ENCODE measurements at regions not wholly inside any gene's neighbourhood (a gene's known extent, or its start where the extent isn't known, plus 50 kb on each side); places are given as distances from the start of the nearest gene placed in this dataset.
A peak's percentile ranks its signal among the peaks of the same experiment; 100 is the strongest.

- DNase-seq (ENCODE audit: low read depth) = no peak
Measured at GRCh38 chr5:176711883-176712282, 64.6 kb downstream of the TSPAN17 start.

DNA sequence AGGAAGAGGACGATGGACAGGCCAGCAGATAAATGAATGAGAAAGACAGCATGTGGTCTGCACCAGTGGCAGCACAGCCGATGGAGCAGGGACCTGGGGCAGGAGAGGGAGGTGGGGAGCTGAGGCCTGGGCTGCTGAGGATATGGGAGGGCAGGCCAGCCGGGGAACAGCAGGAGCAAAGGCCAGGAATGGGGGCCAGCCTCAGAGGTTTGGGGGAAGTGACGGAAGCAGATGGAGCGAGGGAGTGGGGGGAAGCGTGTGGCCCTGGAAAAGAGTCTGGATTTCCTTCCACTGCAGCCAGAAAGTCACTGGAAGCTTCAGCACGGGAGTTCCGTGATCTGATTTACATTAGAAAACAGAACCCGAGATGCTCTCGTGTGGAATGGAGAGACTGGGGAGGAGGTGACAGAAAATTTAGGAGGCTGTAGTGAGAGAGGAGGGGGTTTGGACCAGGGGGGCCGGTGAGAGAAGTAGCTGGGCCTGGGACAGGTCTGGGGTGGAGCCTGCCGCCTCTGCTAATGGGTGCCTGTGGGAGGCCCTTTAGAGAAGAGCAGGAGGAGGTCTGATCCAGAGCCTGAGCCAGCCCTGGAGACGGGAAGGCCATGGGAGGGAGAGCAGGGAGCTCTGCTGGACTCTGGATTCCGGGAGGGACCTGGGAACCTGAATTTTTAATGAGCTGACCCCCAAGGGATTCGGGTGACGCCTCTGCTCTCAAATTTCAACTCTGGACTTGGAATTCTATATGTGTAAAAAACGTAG lies 65.4 kb downstream of the TSPAN17 start:
- no peak for DNase-seq (ENCODE audit: low read depth)

- no peak for DNase-seq (ENCODE audit: low read depth)
Measured at GRCh38 chr5:176713409-176713808, 66.1 kb downstream of the TSPAN17 start.

- DNase-seq (ENCODE audit: low read depth) = peak; percentile 58
Measured at GRCh38 chr5:176714067-176714466, 66.8 kb downstream of the TSPAN17 start.

- DNase-seq (ENCODE audit: low read depth) = peak; percentile 85
Measured at GRCh38 chr5:176716320-176716719, 69.0 kb downstream of the TSPAN17 start.

GRCh38 chr5:176719113-176719739 lies 71.9 kb downstream of the TSPAN17 start:
- no peak for DNase-seq (ENCODE audit: low read depth)

GRCh38 chr5:176721509-176721908 lies 74.2 kb downstream of the TSPAN17 start:
- DNase-seq (ENCODE audit: low read depth) = no peak

DNA sequence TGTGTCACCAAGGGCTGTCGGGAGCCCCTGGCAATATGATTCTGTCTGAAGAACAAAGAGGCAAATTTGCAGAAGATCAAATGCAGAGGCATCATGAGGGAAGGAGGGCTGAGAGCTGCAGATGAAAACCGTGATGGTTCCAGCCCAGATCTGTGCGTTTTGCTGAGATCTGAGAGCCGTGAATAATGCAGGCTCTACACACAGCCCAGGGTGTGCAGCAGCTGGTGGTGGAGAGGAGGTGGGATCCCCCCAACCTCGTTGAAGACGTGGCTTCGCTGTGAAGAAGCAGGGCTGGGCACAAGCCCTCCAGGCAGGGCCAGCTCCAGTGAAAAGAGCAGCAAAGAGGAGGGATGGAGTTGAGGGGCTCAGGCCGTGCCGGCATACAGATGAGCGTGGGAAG lies 75.5 kb downstream of the TSPAN17 start:
- no peak for DNase-seq (ENCODE audit: low read depth)

DNA sequence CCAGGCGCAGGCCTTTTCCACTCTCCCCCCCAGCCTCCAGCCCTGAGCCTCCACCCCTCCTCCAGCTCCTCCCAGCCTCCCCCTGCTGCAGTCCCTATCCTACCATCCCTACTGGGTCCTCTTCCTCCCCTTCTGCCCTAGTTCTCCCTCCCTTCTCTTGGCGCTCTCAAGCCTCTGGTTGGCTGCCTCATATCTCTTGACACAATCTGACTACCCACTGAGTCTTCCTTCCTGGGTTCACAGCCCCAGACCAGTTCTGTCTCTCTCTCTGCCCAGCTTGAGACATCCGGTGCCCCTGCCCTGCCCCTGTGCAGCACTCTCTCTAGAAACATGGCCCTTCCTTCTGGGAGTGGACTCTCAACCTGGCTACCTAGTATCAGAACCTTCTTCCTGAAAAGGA lies 76.2 kb downstream of the TSPAN17 start:
- DNase-seq (ENCODE audit: low read depth) = no peak

DNA sequence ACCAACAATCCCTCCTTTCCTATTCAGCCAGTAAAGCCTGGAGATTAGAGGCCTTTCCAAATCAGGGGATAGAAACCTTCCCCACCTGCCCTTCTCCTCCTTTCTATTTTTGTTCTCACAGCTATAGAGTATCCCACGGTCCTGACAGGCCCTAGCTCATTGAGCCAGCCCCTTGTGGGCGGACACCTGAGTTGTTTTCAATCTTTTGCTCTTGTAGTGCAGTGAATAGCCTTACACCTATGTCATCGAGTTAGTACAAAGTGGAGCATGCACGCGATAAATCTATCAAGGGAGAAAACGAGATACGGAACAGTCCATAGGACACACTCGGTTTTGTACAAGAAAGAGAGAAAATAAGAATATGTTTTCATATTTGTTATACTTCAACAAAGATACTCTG lies 77.2 kb downstream of the TSPAN17 start:
- no peak for DNase-seq (ENCODE audit: low read depth)

DNA sequence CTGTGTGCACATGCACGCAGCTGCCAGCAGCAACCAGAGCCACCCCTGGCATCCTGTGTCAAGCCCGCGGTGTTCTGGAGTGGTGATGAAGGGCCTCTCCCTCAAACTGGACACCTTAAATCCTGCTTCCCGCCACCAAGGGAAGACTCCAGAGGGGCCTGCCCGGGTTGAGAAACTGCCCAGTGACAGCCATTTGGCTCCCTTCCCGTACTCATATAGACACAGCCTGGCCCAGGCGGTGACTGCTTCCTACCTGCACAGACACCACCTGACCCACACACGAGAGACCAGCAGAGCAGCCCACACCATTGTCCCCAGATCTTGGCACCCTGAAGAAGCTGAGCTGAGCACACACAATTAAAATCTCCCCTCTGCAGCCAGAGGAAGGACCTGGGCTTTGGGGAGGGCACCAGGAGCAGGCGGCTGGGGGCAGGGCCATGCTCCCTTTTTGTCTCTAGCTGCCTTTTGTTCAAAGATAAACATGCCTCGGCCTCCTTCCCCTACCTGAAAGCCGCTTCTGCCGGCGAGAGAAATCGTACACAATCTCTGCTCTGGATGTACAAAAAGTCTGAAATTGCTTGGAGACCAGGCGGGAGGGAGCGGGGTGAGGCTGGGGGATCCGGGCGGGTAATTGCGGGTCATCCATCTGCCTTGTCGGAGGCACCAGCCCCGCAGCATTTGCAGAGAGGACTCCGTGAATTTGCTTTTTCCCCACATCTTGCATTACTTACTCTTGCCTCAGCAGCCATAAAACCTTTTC lies 78.4 kb downstream of the TSPAN17 start:
- DNase-seq (ENCODE audit: low read depth) = no peak

- no peak for DNase-seq (ENCODE audit: low read depth)
Measured at GRCh38 chr5:176726746-176727527, 79.7 kb downstream of the TSPAN17 start.

DNA sequence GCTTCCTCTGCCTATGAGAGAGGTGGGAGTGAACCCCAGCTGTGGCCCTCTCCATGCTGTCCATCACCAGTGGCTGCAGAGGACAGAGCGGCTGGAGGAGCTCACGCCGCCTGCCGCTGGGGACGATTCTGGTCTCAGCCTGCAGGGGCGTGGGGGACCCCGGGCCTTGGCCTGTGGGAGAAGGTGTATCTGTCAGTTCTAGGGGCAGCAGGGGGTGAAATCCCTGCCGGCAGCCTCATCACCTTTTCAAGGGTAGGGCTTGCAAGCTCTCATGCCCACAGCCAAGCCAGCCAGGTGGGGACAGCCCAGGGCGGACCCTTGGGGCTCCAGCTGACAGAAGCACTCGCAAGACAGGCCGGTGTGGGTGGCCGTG lies 80.2 kb downstream of the TSPAN17 start:
- DNase-seq (ENCODE audit: low read depth) = no peak

- DNase-seq (ENCODE audit: low read depth) = no peak
Measured at GRCh38 chr5:176727983-176728675, 80.8 kb downstream of the TSPAN17 start.

- no peak for DNase-seq (ENCODE audit: low read depth)
Measured at GRCh38 chr5:176728831-176729251, 81.5 kb upstream of the UNC5A start.

DNA sequence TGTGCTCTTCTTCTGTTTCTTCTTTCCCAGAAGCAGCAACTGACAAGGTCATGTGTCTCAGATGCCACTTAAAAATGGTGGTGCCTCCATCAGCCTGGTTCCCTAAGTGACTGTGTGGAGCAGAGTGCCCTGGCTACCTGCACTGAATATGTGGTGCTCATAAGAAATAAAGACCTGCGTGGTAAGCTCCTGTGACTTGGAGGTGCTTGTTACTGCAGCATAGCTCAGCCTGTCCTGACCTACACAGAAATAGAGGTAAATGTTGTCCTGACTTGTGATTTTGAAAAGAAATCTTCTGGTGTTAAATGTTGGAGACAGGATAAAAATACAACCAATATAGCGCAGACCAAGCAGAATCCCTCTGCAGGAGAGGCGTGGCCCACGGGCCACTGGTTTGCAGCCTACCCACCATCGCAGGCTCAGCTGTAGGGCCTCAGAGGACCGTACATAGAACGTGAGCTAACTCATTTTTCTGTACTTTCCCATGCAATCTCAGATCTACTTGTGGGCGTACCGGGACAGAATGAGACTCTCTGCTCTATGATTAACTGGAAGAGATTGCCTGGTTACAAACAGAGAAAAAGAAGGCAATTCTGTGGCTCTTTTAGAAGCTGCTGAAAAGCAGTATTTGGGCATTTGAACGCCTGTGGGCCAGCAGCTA lies 79.4 kb upstream of the UNC5A start:
- DNase-seq (ENCODE audit: low read depth) = no peak

GRCh38 chr5:176731506-176732160 lies 78.7 kb upstream of the UNC5A start:
- no peak for DNase-seq (ENCODE audit: low read depth)

GRCh38 chr5:176732306-176732705 lies 78.1 kb upstream of the UNC5A start:
- DNase-seq (ENCODE audit: low read depth) = no peak

DNA sequence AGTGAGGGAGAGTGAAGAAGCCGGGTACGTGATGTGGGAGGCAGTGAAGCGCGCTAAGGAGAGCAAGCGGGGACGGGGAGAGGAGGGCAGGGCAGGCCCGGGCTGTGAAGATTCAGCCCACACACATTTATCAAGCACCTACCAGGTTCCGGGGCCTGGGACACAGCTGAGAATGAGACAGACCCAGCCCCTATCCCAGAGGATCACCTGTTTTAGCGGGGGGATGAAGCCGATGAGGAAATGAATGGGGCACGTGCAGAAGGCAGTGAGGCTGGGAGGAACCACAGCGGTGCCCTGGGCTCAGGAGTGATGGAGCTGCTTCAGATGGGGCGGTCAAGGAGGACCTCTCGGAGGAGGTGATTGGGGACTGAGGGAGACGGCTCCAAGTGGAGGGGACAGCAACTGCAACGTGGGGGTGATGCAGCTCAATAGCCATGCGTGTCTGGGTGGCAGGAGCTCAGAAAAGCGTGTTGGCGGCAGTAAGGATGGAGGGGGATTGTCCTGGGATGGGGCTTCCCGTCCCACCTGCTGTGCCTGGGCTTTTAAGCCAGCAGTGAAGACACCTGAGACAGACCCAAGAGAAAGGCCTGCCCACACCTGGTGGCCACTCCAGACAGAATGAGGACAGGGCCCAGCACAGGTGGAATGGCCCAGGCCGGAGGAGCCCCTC lies 77.5 kb upstream of the UNC5A start:
- DNase-seq (ENCODE audit: low read depth) = no peak
